OCI-LY1 (cell line): ENCODE measurements at regions not wholly inside any gene's neighbourhood (a gene's known extent, or its start where the extent isn't known, plus 50 kb on each side); places are given as distances from the start of the nearest gene placed in this dataset.

Experiments used
- H2AFZ ChIP-seq: fragments of 200-600 bp; sonication (generic), shearing (Covaris generic); 2 replicates; pipeline ENCODE4 v1.6.0; 2014; ENCODE audit warnings: antibody characterized with exemption, mild to moderate bottlenecking, low read length
- H3F3A ChIP-seq: fragments of 200-600 bp; sonication (generic), shearing (Covaris generic); 2 replicates; pipeline ENCODE4 v1.6.0; 2014; ENCODE audit warnings: mild to moderate bottlenecking, antibody characterized with exemption, low read length, moderate library complexity; ENCODE audit not compliant: insufficient read depth
- H3K27ac ChIP-seq: fragments of 200-600 bp; sonication (generic); 2 replicates; pipeline ENCODE4 v1.5.1; 2014; ENCODE audit warnings: low read length, mixed run types, mild to moderate bottlenecking, low read depth; ENCODE audit not compliant: poor library complexity, severe bottlenecking
- H3K27me3 ChIP-seq: fragments of 200-600 bp; sonication (generic); 2 replicates; pipeline ENCODE4 v1.6.0; 2014; ENCODE audit warnings: antibody characterized with exemption, mild to moderate bottlenecking, low read length, moderate library complexity; ENCODE audit not compliant: insufficient read depth
- H3K36me3 ChIP-seq: fragments of 200-600 bp; sonication (generic); 2 replicates; pipeline ENCODE4 v1.6.1; 2014; ENCODE audit warnings: mild to moderate bottlenecking, antibody characterized with exemption, low read length, moderate library complexity, mixed read lengths; ENCODE audit not compliant: insufficient read depth
- H3K4me1 ChIP-seq: fragments of 200-600 bp; sonication (generic); 2 replicates; pipeline ENCODE4 v1.5.1; 2014; ENCODE audit warnings: mild to moderate bottlenecking, low read length, moderate library complexity; ENCODE audit not compliant: insufficient read depth, severe bottlenecking
- H3K4me2 ChIP-seq: fragments of 200-600 bp; sonication (generic), shearing (Covaris generic); 2 replicates; pipeline ENCODE4 v1.6.1; 2014; ENCODE audit warnings: low read length
- H3K4me3 ChIP-seq: fragments of 200-600 bp; sonication (generic); 2 replicates; pipeline ENCODE4 v1.5.1; 2014; ENCODE audit warnings: low read length, low read depth, mild to moderate bottlenecking, mixed read lengths; ENCODE audit not compliant: poor library complexity, severe bottlenecking
- H3K79me2 ChIP-seq: fragments of 200-600 bp; shearing (Covaris generic); 2 replicates; pipeline ENCODE4 v1.6.1; 2016; ENCODE audit warnings: mixed run types, low read length, mixed read lengths; ENCODE audit not compliant: insufficient read depth
- H3K9ac ChIP-seq: fragments of 200-600 bp; sonication (generic), shearing (Covaris generic); 2 replicates; pipeline ENCODE4 v1.6.1; 2014; ENCODE audit warnings: mild to moderate bottlenecking, low read length, mixed read lengths
- H3K9me2 ChIP-seq: fragments of 200-600 bp; sonication (generic), shearing (Covaris generic); 2 replicates; pipeline ENCODE4 v1.6.1; 2014; ENCODE audit warnings: low read depth, mild to moderate bottlenecking, low read length, mixed read lengths
- H3K9me3 ChIP-seq: fragments of 200-600 bp; shearing (Covaris generic); 2 replicates; pipeline ENCODE4 v1.6.1; 2014; ENCODE audit warnings: low read length, mixed read lengths
- H4K20me1 ChIP-seq: fragments of 200-600 bp; sonication (generic), shearing (Covaris generic); 2 replicates; pipeline ENCODE4 v1.6.0; 2016; ENCODE audit warnings: mild to moderate bottlenecking, low read length; ENCODE audit not compliant: insufficient read depth
- EZH2 ChIP-seq: fragments of 200-600 bp; sonication (generic), shearing (Covaris generic); IDR thresholded peaks from 2 replicates; pipeline ENCODE4 v1.8.0; 2017; ENCODE audit warnings: borderline replicate concordance, mixed run types, mild to moderate bottlenecking, antibody characterized with exemption, low read length, moderate library complexity, mixed read lengths
- TF ChIP-seq, protein P1 (sequence below): fragments of 200-600 bp; sonication (generic), shearing (Covaris generic); IDR thresholded peaks from 2 replicates; pipeline ENCODE4 v1.5.1; 2017; ENCODE audit warnings: mild to moderate bottlenecking, antibody characterized with exemption, low read length, moderate library complexity, mixed read lengths

DNA sequence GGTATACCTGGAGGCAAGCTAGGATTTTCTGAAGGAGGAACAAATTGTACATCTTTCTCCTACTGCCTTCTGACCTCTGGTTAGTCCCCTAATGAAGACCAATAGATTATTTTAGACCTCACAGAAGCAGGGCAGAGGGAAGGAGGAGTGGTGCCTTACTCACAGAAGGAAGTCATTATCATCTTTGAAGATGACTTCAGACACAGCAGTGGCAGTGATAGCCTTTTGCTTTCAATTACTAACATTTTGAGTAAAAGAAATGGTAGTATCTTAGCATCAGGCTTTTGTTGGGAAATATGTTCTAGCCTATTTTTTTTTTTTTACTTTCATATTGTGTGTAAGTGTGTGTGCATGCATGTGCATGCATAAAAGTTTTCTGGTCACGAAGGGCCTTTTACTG, 164.2 kb upstream of the PLN start:
- no peak overlapping the region for H2AFZ ChIP-seq
- no peaks in the 10 kb centered on the region for H3F3A ChIP-seq
- no peak for TF ChIP-seq EZH2
- TF ChIP-seq, protein P1, sequence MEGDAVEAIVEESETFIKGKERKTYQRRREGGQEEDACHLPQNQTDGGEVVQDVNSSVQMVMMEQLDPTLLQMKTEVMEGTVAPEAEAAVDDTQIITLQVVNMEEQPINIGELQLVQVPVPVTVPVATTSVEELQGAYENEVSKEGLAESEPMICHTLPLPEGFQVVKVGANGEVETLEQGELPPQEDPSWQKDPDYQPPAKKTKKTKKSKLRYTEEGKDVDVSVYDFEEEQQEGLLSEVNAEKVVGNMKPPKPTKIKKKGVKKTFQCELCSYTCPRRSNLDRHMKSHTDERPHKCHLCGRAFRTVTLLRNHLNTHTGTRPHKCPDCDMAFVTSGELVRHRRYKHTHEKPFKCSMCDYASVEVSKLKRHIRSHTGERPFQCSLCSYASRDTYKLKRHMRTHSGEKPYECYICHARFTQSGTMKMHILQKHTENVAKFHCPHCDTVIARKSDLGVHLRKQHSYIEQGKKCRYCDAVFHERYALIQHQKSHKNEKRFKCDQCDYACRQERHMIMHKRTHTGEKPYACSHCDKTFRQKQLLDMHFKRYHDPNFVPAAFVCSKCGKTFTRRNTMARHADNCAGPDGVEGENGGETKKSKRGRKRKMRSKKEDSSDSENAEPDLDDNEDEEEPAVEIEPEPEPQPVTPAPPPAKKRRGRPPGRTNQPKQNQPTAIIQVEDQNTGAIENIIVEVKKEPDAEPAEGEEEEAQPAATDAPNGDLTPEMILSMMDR = no peak
- H3K4me3 ChIP-seq = no peak overlapping the region
- no peak overlapping the region for H3K9ac ChIP-seq
- no peaks in the 10 kb centered on the region for H3K9me2 ChIP-seq
- H3K4me2 ChIP-seq = no peak overlapping the region
- H3K27me3 ChIP-seq = no peaks in the 10 kb centered on the region
- H3K27ac ChIP-seq = no peak overlapping the region
- no peaks in the 10 kb centered on the region for H3K79me2 ChIP-seq
- no peaks in the 10 kb centered on the region for H3K36me3 ChIP-seq
- no peaks in the 10 kb centered on the region for H4K20me1 ChIP-seq
- no peaks in the 10 kb centered on the region for H3K9me3 ChIP-seq
- no peaks in the 10 kb centered on the region for H3K4me1 ChIP-seq

DNA sequence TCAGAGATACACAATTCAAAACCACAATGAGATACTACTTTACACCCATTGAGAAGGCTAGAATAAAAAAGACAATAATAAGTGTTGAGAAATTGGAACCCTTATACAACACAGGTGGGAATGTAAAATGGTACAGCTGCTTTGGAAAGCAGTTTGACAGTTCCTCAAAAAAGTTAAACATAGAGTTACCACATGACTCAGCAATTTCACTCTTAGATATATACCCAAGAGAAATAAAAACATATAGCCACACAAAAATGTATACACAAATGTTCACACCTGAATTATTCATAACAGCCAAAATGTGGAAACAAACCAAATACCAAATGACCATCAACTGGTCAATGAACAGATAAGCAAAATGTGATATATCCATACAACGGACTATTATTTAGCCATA, 161.1 kb upstream of the PLN start:
- Histone ChIP-seq H3K9me3 (no peaks in the 10 kb centered on the region), H3K9ac (no peak overlapping the region), H3K27ac (no peak overlapping the region), H3K4me1 (no peaks in the 10 kb centered on the region), H3K27me3 (no peaks in the 10 kb centered on the region), H3K4me2 (no peak overlapping the region), H4K20me1 (no peaks in the 10 kb centered on the region), H3F3A (no peaks in the 10 kb centered on the region), H3K9me2 (no peaks in the 10 kb centered on the region), H2AFZ (no peak overlapping the region), H3K36me3 (no peaks in the 10 kb centered on the region), H3K79me2 (no peaks in the 10 kb centered on the region), H3K4me3 (no peak overlapping the region)
- TF ChIP-seq, protein P1 = no peak
- TF ChIP-seq EZH2 = no peak

- Histone ChIP-seq H3K4me3 (no peak overlapping the region), H3K27ac (no peak overlapping the region)
These were observed 160.0 kb upstream of the PLN start for GRCh38 chr6:118387921-118388701.

DNA sequence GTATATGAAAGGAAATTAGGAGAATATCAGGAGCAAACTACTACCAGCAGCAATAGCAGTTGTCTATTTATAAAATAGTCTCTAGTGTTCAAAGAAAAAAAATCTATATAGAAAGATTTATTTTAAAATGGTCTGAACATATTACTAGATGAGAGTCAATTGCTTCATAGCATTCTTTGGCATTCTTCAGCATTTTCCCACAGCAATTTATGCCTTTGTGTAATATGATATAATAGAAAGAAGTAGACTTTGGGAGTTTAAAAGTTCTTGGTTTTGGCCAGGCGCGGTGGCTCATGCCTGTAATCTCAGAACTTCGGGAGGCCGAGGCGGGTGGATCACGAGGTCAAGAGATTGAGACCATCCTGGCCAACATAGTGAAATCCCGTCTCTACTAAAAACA, 157.0 kb upstream of the PLN start:
- TF ChIP-seq, protein P1 = no peak
- TF ChIP-seq EZH2 = no peak
- Histone ChIP-seq H3K9ac (no peak overlapping the region), H3K27me3 (no peaks in the 10 kb centered on the region), H3K4me2 (no peak overlapping the region), H3K27ac (no peak overlapping the region), H3K9me2 (no peaks in the 10 kb centered on the region), H3K4me1 (no peaks in the 10 kb centered on the region), H2AFZ (no peak overlapping the region), H4K20me1 (no peaks in the 10 kb centered on the region), H3K9me3 (no peaks in the 10 kb centered on the region), H3F3A (no peaks in the 10 kb centered on the region), H3K36me3 (no peaks in the 10 kb centered on the region), H3K4me3 (no peak overlapping the region), H3K79me2 (no peaks in the 10 kb centered on the region)

More at GRCh38 chr6:118387921-118388701, 160.0 kb upstream of the PLN start:
- Histone ChIP-seq H3K9me2 (no peaks in the 10 kb centered on the region), H3K36me3 (no peaks in the 10 kb centered on the region), H3K27me3 (no peaks in the 10 kb centered on the region), H3K4me1 (no peaks in the 10 kb centered on the region), H4K20me1 (no peaks in the 10 kb centered on the region), H3K4me2 (no peak overlapping the region), H3F3A (no peaks in the 10 kb centered on the region), H3K9me3 (no peaks in the 10 kb centered on the region), H3K79me2 (no peaks in the 10 kb centered on the region), H2AFZ (no peak overlapping the region), H3K9ac (no peak overlapping the region)
- no peak for TF ChIP-seq EZH2
